Activated CD8-positive, alpha-beta memory T cell treated with anti-CD3 and anti-CD28 coated beads, Interleukin-2, amount 50 U/mL, for 1 hour (primary cell): ENCODE measurements at regions not wholly inside any gene's neighbourhood (a gene's known extent, or its start where the extent isn't known, plus 50 kb on each side); places are given as distances from the start of the nearest gene placed in this dataset.
"Not testable (repeated sequence)": the region's sequence is repeated elsewhere in the genome, so short reads cannot be mapped to it uniquely, and the experiment has no call there.

ENCODE experiments used
- DNase-seq: peaks from one replicate; pipeline ENCODE4 v3.0.0-alpha.2; 2020; ENCODE audit errors: extremely low read depth

- DNase-seq = no peak
Measured at GRCh38 chr21:28423521-28424190, 569.0 kb downstream of the LTN1 start.

- DNase-seq = no peak
Measured at GRCh38 chr21:28421716-28422524, 570.8 kb downstream of the LTN1 start.

GRCh38 chr21:28419811-28420210, 572.9 kb downstream of the LTN1 start:
- DNase-seq = no peak

GRCh38 chr21:28418726-28419514, 573.8 kb downstream of the LTN1 start:
- DNase-seq = no peak

GRCh38 chr21:28410256-28410655, 582.4 kb downstream of the LTN1 start:
- DNase-seq = no peak

- DNase-seq = no peak
Measured at GRCh38 chr21:28402616-28402989, 590.1 kb downstream of the LTN1 start.

GRCh38 chr21:28397040-28397439, 595.6 kb downstream of the LTN1 start:
- DNase-seq = no peak

- no peak for DNase-seq
Measured at GRCh38 chr21:28396421-28396820, 596.3 kb downstream of the LTN1 start.

- DNase-seq = no peak
Measured at GRCh38 chr21:28393279-28393678, 599.4 kb downstream of the LTN1 start.

GRCh38 chr21:28391938-28392849, 600.5 kb downstream of the LTN1 start:
- DNase-seq = no peak

GRCh38 chr21:28387220-28387619, 605.5 kb downstream of the LTN1 start:
- no peak for DNase-seq

GRCh38 chr21:28385845-28386244, 606.8 kb downstream of the LTN1 start:
- no peak for DNase-seq

- not testable (repeated sequence) for DNase-seq
Measured at GRCh38 chr21:28381000-28381745, 611.5 kb downstream of the LTN1 start.

- DNase-seq = no peak
Measured at GRCh38 chr21:28380241-28380640, 612.4 kb downstream of the LTN1 start.

GRCh38 chr21:28378026-28378425, 614.7 kb downstream of the LTN1 start:
- no peak for DNase-seq

GRCh38 chr21:28375708-28376385, 616.8 kb downstream of the LTN1 start:
- no peak for DNase-seq

GRCh38 chr21:28374881-28375280, 617.8 kb downstream of the LTN1 start:
- DNase-seq = no peak

GRCh38 chr21:28371713-28372112, 621.0 kb downstream of the LTN1 start:
- no peak for DNase-seq

- no peak for DNase-seq
Measured at GRCh38 chr21:28359300-28359699, 633.4 kb downstream of the LTN1 start.

GRCh38 chr21:28358702-28359101, 634.0 kb downstream of the LTN1 start:
- DNase-seq = no peak
